ENCODE measurements at regions not wholly inside any gene's neighbourhood (a gene's known extent, or its start where the extent isn't known, plus 50 kb on each side); places are given as distances from the start of the nearest gene placed in this dataset.

GRCh38 chr2:193542762-193543161 is 1348.0 kb upstream of the TMEFF2 start:
- TF ChIP-seq CTCF (IDR thresholded peaks at IDR 0.05) (no peak), NR2C2 (CRISPR knock-in tag; IDR thresholded peaks at IDR 0.05) (no peak), ETV6 (CRISPR knock-in tag; IDR thresholded peaks at IDR 0.05) (no peak), IRF1 (CRISPR knock-in tag; IDR thresholded peaks at IDR 0.05) (no peak), IRF2 (CRISPR knock-in tag; IDR thresholded peaks at IDR 0.05; ENCODE audit: borderline replicate concordance, low read depth) (no peak), HMGXB4 (CRISPR knock-in tag; IDR thresholded peaks at IDR 0.05) (no peak), ZNF138 (CRISPR knock-in tag; conservative IDR thresholded peaks at IDR 0.05) (no peak), MAX (CRISPR knock-in tag; IDR thresholded peaks at IDR 0.05) (no peak), FOXK1 (CRISPR knock-in tag; IDR thresholded peaks at IDR 0.05) (no peak), FOXP1 (CRISPR knock-in tag; IDR thresholded peaks at IDR 0.05; ENCODE audit: borderline replicate concordance) (no peak), ZNF317 (CRISPR knock-in tag; IDR thresholded peaks at IDR 0.05; ENCODE audit: borderline replicate concordance, low read depth) (no peak), USF2 (CRISPR knock-in tag; IDR thresholded peaks at IDR 0.05) (no peak)

Data from WTC11 (cell line).